Caki2 (cell line): ENCODE measurements at regions not wholly inside any gene's neighbourhood (a gene's known extent, or its start where the extent isn't known, plus 50 kb on each side); places are given as distances from the start of the nearest gene placed in this dataset.
"Not testable (repeated sequence)": the region's sequence is repeated elsewhere in the genome, so short reads cannot be mapped to it uniquely, and the experiment has no call there.

Experiments used
- DNase-seq: peaks from one replicate; pipeline ENCODE4 v3.0.0-alpha.2; 2015; ENCODE audit warnings: low read depth
- in situ Hi-C: cut with HindIII; loops from 2 replicates; pipeline ENCODE4 v1.10.0; 2016; ENCODE audit warnings: low sequenced_read_pairs, low pct_unique_long_range_greater_than_20kb, mixed read lengths

GRCh38 chr15:31597466-31597865, 270.8 kb downstream of the KLF13 start:
- in situ Hi-C loops = no loop called here

DNA sequence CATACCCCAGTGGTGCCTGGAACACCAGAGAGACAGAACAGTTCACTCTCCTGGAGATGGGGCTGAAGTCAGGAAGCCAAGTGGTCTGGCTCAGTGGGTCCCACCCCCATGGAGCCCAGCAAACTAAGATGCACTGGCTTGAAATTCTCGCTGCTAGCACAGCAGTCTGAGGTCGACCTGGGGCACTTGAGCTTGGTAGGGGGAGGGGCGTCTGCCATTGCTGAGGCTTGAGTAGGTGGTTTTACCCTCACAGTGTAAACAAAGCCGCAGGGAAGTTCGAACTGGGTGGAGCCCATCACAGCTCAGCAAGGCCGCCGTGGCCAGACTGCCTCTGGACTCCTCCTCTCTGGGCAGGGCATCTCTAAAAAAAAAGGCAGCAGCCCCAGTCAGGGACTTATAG, 272.0 kb downstream of the KLF13 start:
- no peak for DNase-seq
- in situ Hi-C loops = no loop called here

More at GRCh38 chr15:31597466-31597865, 270.8 kb downstream of the KLF13 start:
- no peak for DNase-seq

DNA sequence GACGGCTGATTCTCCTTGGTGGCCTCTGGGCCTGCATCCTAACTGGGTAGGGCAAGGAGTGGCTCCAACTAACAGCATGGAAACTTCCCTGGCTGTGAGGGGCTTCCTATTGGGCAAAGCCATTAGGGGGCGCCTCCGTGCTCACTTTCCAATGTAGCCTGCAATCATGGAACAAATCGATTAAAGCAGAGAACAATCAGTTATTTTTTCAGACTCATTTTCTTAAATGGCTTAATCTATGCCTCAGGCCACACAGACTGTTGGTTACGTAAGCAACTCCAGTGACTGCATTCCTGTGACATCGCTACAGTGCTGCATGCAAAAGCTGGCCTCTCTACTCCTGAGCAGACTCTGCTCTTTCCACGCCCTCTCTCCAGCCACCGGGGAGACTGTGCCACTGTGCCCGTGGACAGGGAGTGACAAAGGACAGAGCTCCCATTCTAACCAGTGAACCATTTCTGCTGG, 278.9 kb downstream of the KLF13 start:
- DNase-seq = peak; percentile 6
- in situ Hi-C loops = no loop called here

GRCh38 chr15:31606194-31606669, 279.6 kb downstream of the KLF13 start:
- DNase-seq = peak; percentile 10
- in situ Hi-C loops = no loop called here

- in situ Hi-C loops = no loop called here
- DNase-seq = no peak
Observed at GRCh38 chr15:31606931-31607497, 280.4 kb downstream of the KLF13 start.

DNA sequence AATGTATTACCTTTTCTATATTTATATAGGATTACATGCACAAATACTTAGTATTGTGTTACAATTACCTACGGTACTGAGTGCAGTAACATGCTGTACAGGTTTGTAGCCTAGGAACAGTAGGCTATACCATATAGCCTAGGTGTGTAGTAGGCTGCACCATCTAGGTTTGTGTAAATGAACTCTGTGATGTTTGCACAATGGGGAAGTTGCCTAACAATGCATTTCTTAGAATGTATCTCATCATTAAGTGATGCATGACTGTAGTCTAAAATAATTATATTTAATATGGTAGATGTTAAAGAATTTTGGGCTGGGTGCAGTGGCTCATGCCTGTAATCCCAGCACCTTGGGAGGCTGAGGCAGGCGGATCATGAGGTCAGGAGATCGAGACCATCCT, 281.0 kb downstream of the KLF13 start:
- no peak for DNase-seq
- in situ Hi-C loops = no loop called here

- in situ Hi-C loops = no loop called here
- DNase-seq = no peak
Observed at GRCh38 chr15:31609258-31609681, 282.6 kb downstream of the KLF13 start.

DNA sequence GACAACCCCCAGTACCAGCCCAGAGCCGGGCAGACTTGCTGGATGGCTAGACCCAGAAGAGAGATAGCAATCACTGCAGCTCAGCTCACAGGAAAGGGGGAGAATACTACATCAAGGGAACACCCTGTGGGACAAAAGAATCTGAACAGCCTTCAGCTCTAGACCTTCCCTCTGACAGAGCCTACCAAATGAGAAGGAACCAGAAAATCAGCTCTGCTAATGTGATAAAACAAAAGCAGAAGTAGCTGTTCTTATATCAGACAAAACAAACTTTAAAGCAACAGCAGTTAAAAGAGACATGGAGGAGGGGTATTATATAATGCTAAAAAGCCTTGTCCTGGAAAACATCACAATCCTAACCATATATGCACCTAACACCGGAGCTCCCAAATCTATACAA, 283.3 kb downstream of the KLF13 start:
- DNase-seq = no peak
- in situ Hi-C loops = no loop called here

- DNase-seq = no peak
- in situ Hi-C loops = no loop called here
Observed at GRCh38 chr15:31615643-31616415, 289.2 kb downstream of the KLF13 start.

GRCh38 chr15:31623297-31623696, 296.7 kb downstream of the KLF13 start:
- DNase-seq, in situ Hi-C loops: not testable (repeated sequence)

DNA sequence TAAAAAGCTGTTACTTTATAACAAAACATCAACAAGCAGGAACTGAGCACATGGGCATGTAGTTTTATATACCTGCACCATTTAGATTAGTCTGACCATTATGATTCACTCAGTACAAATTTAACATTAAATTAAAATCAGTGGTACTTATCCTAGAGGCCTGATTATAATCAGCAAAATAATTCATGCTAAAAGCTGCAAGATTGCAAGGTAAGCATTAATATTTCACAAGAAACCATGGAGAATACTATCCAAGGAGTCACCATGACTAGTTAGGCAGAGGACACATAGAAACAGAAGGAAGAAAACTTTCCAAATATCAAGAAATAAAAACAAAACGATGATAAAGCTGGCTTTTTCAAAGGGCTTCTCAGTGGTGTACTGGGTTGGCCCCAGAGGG, 297.5 kb downstream of the KLF13 start:
- in situ Hi-C loops, DNase-seq: not testable (repeated sequence)

GRCh38 chr15:31635715-31636114, 309.1 kb downstream of the KLF13 start:
- DNase-seq, in situ Hi-C loops: not testable (repeated sequence)

DNA sequence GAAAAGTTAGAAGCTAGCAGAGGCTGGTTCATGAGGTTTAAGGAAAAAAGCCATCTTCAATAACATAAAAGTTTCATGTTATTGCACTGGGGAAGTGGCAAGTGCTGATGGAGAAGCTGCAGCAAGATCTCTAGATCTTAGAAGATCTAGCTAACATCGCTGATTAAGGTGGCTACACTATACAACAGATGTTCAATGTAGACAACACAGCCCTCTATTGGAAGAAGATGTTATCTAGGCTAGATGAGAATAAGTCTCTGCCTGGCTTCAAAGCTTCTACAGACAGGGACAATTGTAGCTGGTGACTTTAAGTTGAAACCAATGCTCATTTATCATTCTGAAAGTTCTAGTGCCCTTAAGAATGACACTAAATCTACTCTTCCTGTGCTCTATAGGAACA, 310.3 kb downstream of the KLF13 start:
- in situ Hi-C loops, DNase-seq: not testable (repeated sequence)

- in situ Hi-C loops = not testable (repeated sequence)
Observed at GRCh38 chr15:31643955-31644354, 317.3 kb downstream of the KLF13 start.

GRCh38 chr15:31644761-31645160, 318.1 kb downstream of the KLF13 start:
- in situ Hi-C loops, DNase-seq: not testable (repeated sequence)

More at GRCh38 chr15:31643955-31644354, 317.3 kb downstream of the KLF13 start:
- not testable (repeated sequence) for DNase-seq

DNA sequence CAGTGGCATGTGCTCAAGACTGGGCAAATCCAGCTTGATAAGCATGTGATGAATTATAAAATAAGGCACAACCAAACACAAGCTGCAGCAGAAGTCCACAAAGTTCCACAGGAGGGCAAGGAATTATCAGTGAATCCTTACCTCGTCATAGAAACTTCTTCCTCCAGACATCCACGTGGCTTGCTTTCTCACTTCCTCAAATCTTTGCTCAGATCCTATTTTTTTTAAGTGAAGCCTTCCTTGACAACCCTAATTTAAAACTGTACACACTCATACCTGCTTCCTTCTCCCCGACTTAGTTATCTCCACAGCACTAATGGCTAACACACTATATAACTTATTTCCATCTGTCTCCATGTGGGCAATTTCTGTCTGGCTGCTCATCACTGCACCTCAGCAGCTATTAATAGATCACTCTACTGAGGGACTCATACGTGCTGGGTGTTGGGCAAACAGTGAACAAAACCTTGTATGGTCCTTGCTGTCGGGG, 320.7 kb downstream of the KLF13 start:
- in situ Hi-C loops, DNase-seq: not testable (repeated sequence)

DNA sequence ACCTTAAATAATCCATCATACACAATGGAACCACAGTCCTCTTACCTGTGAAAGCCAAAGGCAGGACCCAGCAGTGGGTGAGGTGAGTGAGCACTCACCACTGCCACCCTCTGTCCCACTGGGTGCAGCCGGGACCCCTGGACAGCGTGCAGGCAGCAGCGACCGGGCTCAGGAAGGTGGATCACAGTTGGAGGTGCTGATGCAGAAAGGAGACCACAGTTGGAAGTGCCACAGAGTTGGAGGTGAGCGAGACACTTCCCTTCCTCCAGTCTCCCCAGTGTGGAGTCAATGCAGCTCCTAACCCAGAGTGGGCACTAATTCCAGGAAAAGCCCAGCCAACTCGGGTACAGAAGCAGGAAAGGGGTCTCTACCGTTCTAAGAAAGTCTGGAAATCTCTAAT, 323.0 kb downstream of the KLF13 start:
- DNase-seq, in situ Hi-C loops: not testable (repeated sequence)

- in situ Hi-C loops, DNase-seq: not testable (repeated sequence)
Observed at GRCh38 chr15:31650055-31650701, 323.5 kb downstream of the KLF13 start.

GRCh38 chr15:31656915-31657314, 330.3 kb downstream of the KLF13 start:
- DNase-seq, in situ Hi-C loops: not testable (repeated sequence)
